NCI-H2196 treated with DMSO at 0.1 percent for 48 hours (cell line): ENCODE measurements at regions not wholly inside any gene's neighbourhood (a gene's known extent, or its start where the extent isn't known, plus 50 kb on each side); places are given as distances from the start of the nearest gene placed in this dataset.

ENCODE experiments used
- DNase-seq: peaks from one replicate; lab custom pipeline; 2025; ENCODE audit not compliant: unreplicated experiment; lab: John Stamatoyannopoulos, UW

DNA sequence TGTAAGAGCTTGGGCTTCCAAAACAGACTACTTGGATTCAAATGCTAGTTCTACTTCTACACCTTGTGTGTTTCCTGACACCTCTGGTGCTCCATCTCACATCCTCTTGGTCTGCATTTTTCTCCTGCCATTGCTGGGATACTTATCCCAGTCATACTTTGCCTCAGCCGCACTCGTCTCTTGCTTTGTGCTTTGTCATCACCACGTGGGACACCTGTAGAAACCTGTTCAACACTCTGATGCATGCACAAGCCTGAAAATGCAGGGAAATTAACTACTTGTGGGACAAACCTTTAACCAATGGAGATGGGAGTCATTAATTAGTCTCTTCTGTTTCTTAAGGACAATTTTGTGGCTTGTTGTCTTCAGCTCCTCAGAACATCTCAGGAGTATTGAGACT lies 94.2 kb upstream of the PHYHIPL start:
- DNase-seq, result no peak

DNA sequence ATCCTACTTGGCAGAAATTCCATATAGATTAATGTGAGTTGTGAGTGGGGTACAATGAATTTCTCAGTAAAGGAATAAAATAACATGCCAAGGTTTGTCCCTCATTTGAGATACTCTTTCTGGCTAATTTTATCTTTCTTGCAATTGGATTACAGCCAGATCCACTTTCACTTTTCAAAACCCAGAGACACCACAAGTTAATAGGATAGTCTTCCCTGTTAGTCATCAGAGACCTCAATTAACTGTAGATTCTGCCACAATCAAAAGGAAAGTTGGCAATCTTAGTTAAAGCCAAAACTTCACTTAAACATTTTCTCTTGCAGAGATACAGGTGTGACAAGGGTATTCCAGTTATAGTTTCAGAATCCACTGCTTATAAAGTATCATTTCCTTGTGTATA lies 91.4 kb upstream of the PHYHIPL start:
- no peak for DNase-seq

DNA sequence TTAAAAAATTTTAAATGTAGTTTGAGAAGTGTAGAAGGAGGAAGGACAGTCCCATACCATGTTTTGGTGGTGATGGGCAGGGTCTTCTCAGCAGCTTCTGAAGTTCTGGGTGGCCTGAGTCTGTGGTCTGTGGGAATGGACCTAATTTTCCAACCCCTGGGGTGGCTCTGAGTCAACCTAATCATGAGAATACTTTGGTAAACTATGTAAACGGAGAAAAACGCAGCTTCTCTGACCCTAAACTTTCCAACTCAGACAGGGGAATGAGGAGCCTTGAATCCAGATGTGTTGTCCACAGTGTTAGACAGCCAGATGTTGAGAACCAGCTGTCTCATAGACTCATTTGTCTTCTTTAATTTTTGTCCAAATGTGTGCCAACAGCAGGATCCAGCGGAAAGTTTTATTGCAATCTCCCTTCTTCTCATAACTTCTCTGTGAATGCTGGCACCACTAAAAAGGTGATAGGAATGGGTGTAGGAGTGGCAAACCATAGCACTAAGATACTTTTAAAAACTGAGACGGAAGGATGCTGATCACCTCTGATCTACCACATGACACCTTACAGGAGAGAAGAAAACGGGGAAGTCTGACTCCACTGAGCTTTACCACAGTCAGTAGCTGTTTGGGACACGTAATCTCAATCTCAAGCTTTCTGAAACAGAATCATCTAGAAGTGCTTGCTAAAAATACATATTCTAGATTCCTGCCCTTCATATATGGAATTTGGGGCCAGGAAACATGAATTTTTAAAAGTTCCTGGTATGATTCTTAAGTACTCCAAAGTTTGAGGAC lies 90.5 kb upstream of the PHYHIPL start:
- no peak for DNase-seq

DNA sequence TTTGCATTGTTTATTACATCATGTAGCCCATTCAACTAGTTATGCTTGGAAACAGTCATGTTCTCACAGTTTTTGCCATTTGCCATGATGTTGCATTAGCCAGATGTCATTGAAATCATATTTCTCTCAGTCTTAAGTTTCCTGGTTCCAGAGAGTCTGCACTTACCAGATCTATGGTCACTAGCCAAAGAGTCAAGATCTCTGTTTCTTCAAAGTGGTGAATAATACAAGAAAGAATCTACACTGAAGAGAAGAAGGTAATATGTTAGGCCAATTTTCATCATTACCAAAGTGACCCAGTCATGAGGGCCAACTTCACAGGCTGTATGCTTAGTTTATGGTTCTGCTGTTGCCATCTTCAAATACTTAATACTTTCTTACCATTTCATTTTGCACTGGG lies 89.0 kb upstream of the PHYHIPL start:
- DNase-seq, result no peak

DNA sequence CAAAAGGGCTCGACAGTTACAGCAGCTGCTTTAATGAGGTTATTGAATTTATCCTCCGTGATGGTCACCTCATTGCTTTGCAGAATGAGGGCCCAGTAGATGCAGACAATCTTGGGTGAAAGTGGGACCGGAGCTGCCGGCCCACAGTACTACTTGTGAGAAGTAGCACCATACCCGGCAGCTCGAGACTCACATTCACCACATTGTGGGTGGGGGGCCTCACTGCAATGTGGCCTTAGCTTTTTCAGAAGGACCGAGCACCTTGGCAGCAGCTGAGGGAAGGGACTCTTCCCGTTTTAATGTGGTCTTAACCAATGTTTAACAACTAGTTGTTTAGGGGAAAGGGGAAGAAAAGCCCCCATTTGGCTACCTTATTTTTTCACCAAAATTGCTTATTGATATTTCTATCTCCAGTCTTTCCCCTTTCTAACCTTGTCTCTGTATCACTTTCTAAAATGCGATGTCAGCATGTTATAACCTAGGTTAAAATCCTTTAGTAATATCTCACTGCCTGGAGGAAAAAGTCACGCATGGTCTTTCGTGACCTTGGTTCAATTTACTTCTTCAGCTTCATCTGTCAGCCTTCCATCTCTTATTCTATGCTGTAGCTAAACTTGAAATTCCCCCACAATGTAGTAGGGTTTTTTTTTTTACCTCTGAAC lies 87.4 kb upstream of the PHYHIPL start:
- no peak for DNase-seq

DNA sequence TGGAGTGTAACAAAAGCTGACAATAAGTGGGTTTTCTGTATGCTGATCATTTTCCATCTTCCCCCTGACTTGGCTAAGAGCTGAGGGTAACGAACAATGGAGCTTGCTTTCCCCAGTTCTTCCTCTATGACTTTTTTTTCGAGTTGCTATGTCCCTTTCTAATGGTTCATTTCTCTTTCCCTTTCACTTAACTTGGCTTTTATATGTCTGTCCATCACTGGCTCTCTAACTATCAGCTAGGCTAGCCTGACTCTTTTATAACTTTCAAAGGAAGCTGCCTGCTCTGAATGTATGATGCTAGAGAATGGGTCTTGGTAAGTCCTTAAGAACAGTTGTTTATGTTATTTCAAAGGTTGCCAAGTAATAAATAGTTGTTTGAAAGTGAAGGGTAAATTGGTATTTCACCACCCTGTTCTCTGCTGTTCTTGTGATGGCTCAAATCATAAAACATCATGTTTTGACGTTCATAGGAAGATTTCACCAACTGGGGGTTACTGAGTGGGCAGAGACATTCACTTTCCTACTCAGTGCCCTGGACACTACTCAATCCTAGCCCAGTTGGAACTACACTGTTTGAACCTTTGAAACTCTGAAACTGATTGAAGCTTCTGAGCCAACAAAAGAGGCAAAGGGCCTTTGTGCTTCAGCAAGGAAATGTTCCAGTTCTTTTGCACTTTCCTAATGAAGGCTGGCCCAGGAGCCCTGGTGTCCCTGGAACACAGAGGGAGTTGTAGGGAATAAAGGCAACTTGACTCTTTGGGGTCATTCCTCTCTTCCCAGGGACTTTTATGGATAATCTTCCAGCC lies 85.4 kb upstream of the PHYHIPL start:
- DNase-seq, result no peak

DNA sequence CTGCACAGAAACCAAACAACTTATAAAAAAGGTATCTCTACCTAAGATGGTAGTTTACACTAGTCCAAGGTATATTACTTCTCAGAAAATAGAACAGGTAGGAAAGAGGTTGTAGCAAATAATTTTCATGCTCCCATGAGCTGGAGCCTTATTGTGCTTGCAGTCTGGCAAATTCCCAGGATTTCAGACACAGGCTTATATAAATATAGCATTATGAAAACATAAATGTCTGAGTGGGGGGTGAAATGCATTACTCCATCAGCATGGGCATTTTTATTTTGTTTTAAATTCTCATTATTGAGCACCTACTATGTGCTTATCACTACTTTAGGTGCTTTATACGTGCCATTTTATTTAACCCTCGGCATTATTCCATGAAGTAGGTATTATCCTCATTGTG lies 83.0 kb upstream of the PHYHIPL start:
- DNase-seq, result no peak

DNA sequence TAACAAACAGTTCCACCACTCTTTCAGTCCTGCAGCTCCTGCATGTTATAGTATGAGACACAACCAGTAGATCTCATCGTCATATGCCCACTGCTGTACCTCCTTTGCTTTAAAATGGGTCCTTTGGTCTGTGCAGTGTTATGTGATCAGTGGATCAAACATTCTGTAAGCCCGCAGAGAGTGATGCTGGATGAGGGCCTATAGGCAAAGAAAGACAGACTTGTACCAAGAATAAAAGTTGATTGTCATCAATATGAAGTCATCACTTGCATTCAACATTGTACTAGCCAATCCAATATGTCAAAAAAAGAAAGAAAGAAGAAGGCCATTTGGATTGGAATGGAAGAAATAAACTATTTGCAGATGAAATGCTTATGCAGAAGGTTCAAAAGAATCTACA lies 79.8 kb upstream of the PHYHIPL start:
- DNase-seq, result no peak

DNA sequence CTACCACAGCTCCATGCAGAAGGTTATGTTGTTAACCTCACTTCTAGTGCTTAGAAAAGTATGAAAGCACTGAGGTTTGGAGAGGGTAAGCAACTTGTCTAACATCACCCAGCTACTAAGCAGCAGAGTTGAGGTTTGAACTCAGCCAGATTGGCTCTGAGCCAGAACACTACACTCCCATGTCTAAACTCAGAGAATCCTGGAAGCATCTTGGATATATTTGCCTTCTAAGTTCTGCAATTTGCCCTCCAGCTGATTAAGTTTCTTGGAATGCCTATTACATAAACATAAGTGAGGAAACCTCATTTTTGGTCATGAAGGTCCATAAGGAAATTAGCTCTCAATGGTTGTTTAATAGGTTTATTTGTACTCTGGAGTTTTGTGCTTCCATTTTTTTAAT lies 78.1 kb upstream of the PHYHIPL start:
- DNase-seq, result no peak

DNA sequence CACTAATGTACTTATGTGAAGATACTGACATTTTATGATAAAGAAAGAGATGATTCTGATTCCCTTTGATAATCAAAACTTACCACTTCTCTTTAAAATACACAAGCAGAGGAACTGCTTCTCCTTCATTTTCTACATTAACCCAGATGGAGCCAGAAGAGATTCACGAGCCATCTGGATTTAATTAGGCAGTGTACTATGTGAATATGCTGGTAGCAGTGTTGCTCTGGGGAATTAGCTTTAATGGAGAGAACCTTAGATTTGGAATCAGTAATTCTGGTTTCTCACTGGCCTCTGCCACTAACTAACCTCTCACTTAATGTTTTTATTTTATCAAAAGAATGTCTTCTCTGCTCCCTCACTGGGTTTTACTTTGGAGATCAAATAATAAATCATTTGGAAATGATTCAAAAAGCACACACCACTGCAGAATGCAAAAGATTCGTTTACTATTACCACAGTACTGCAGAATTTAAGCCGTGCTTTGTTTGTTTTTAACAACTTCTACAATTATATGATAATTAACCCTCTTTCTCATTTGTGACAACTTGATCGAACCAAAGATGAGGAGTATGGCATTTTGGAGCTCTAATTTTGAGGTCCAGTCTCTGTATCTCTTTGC lies 77.5 kb upstream of the PHYHIPL start:
- no peak for DNase-seq

DNA sequence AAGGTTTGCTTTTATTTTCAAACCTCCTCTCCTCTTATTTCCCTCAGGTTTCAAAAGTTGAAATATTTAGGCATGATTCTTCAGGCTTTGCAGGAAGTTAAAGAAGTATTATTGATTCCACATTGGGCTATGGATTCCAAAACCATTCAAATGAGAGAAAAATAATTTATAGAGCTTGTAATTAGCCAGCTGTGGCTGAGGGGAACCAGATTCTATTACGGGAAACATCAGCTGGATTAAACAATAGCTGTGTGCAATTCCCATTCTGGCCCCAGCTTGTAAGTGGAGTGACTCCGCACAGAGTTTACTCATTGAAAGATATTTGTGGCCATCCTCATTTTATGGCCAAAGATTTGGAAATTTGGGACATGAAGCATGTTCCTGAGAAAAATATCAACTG lies 77.0 kb upstream of the PHYHIPL start:
- no peak for DNase-seq

DNA sequence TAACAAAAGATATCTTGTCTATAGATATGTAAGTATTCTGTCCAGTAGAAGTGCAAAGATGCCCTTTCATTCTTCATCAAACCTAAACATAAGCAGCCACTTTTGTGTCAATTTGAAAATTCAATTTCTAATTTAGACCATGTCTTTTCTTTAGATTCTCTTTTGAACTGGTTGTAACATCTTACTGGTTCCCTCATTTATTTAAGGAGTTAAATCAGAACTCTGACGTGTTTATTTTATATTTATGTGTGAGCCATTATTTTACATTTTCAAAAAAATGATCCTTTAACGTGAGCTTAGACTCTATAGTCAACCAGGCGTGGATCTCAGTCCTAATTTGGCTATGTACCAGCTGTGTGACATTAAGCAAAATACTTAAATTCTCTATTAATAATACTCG lies 74.0 kb upstream of the PHYHIPL start:
- DNase-seq, result no peak

DNA sequence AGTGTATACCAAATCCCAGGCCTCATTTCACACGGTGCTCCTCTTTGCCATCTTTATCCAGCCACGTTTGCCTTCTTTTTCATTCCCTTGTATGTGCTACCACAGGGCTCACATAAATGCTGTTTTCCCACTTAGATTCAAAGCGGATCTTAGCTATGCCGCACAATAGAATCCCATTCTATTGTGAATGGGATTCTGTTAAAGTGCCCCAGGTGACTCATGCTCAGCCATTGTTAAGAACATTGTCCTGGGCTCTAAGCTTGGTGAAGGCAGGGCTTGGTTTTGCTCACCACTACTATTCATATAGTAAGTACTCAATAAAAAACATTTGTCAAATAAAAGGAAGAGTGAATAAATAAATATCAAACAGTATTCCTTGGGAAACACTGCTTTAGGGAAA lies 72.3 kb upstream of the PHYHIPL start:
- no peak for DNase-seq

DNA sequence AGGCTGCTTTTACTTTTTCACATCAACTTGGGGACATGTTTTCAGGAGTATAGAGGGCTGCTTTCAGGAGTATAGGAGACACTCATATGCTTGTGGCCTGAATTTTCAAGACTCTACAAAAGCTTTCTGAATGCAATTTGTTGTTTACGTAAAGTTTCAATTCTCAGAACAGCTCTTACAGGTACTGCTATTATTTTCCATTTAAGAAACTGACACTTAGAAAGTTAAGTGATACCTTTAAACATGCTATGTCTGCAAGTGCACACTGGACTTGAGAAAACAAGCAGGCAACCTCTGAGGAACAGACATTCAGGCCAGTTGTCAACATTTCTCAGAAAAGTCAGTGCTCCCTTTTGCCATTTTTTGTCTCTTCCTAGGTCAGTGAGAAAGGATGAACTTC lies 70.0 kb upstream of the PHYHIPL start:
- DNase-seq, result no peak

DNA sequence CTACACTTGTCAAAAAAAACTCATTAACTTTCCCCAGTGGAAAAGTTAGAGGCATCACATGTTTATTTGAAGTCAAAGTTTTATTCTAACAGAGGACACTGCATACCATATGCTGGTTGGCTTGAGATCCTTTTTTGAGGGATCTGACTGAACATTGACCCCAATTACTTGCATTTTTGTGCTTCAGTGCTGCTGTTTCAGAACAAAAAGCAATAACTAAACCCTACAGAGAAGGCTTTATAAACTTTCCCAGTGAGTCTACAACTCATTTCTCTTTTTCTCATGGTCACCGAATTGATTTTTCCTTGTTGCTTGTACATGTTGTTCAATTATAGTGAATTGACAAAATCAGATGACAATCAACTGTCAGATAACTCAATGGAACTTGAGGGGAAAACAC lies 69.3 kb upstream of the PHYHIPL start:
- DNase-seq, result no peak

DNA sequence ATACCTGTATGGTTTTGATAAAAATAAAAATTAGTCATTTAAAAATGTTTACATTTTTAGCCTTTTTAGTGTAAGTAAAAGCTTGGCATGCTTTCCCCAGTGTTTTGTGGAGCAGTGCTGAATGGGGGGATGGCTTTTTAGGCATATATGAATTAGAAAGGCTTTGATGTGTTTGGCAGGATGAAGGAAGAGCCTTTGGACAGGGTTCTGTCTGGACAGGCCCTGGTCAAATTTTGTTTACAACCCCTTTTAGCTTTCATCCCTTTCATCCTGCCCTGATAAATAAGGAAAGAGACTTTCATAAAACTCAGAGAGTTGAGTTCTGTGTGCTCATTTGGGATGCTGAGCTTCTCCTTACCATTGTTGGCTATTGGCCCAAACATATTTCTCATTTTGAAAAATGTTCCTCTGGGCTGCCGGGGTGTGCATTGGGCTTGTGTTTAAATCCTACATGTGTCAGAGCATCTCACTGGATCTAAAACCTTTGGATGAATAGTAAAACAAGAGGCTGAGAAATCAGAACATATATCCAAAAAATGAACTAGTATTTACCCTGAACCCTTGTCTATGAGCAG lies 68.1 kb upstream of the PHYHIPL start:
- DNase-seq, result no peak

DNA sequence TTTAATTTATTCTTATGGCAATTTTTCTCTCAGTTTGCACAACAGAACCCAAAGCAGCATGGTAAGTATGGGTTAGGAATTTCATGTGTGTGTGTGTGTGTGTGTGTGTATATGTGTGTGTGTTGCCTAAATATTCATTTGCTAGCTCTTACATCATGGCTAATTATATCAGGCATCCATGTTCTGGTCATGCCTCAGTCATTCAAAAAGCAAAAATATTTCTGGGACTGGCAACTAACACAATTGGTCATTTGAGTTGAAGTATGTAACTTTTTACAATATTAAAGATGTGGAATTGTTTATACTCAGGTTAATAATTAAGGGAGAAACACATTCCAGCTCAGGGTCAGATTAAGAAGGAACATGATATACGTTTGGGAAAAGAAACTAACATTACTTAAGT lies 67.6 kb upstream of the PHYHIPL start:
- DNase-seq, result no peak

DNA sequence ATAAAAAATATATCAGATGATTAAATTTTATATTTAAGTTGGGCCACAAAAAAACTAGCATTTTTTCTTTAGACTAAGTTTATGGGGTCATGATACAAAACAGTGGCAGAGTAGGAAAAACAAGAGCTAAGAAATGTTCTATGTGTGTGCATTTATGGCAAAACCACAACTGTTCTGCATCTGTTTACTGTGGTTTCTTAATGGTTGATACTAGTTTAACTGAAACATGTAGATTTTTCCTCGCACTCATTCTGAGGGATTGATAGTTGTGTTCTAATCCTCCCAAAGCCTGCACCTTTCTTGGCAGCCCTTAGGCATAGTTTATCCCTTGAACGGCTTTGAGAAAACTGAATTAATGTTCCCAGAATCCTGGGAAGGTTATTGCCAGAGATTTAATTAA lies 66.6 kb upstream of the PHYHIPL start:
- no peak for DNase-seq

DNA sequence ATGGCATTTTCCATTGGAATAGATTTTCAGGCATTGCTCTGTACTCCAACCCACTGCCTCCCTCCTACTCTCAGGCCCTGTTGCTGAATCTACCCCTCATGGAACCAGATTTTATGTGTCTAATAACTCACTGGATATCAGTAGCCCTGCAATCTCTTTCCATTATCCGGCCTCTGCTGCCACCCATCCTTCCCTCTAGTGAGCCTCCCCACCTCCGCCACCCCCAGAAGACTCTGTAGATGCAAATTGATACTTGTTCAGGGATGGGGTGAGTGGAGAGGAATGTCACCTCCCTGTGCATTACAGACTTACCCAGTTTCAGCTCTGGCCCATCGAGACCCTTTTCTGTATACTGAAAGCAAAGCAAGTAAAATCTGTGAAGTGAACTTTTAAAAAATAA lies 52.3 kb upstream of the PHYHIPL start:
- DNase-seq, result no peak

DNA sequence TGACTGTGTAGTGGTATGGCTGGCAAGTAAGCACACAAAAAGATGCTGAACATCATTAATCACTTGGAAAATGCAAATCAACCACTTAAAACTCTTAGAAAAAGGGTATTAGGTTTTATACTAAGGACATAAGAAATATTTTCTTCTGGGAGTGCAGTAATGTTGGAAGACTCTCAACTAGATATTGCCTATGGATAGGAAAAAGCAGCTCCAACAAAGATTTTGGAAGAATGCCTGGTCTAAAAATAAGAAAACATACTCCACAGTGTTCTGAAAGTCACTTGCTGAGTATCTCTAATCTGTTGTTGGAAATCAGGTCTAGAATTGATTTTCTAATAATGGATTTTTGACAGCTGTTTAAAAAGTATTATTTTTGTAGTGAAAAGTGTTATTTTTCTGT lies 50.8 kb upstream of the PHYHIPL start:
- DNase-seq, result no peak

DNA sequence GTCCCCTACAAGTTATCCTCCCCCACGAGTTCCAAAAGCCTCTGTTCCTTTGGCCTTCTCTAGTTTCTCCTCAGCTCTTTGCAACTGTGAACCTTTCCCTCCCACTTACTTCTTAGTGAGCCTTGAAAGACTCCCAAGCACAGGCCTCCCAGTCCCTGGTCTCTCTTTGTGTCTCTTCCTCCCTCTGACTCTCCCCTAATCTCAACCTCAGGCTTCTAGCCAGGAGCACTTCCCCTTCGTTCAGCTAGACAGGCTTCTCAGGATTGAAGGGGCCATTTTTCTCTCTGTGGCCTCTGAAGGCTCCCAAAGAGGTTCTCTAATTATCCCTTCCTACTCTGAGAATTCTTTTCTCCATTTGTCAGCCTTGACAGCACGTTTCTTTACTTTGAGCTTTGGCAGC lies 50.2 kb upstream of the PHYHIPL start:
- DNase-seq, result no peak
